Putamen (tissue), 1 donor: ENCODE measurements at regions not wholly inside any gene's neighbourhood (a gene's known extent, or its start where the extent isn't known, plus 50 kb on each side); places are given as distances from the start of the nearest gene placed in this dataset.
"Not testable (repeated sequence)": the region's sequence is repeated elsewhere in the genome, so short reads cannot be mapped to it uniquely, and the experiment has no call there.

ENCODE experiments used
- DNase-seq: peaks from one replicate; pipeline ENCODE4 v3.0.0-alpha.2; 2016; ENCODE audit warnings: low spot score

- not testable (repeated sequence) for DNase-seq
Measured at GRCh38 chr16:29310243-29310642, 96.3 kb downstream of the NPIPB11 start.

DNA sequence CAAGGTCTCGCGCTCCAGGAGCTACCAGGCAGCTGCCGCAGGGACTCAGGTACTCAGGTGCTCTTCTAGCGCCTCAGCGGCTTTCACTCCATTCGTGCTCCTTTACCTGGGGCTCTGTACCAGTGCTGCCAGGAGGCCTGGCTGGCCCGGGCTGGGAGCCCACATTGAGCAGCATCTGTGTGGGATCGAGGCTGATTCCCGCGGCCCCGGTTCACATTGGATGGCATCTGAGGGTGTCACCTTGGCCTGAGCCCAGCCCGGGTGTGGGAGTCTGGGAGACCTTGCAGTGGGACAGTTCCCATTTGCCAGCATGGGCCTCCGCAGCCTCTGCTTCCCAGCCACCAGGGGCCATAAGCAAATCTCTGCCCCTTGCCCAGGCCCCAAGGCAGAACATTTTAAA lies 96.9 kb downstream of the NPIPB11 start:
- DNase-seq: not testable (repeated sequence)

GRCh38 chr16:29308644-29309546 lies 97.6 kb downstream of the NPIPB11 start:
- DNase-seq: no peak

GRCh38 chr16:29307598-29308507 lies 98.7 kb downstream of the NPIPB11 start:
- DNase-seq: no peak

- DNase-seq: no peak
Measured at GRCh38 chr16:29306943-29307597, 99.4 kb downstream of the NPIPB11 start.

- DNase-seq: no peak
Measured at GRCh38 chr16:29306201-29306600, 100.3 kb downstream of the NPIPB11 start.

- DNase-seq: not testable (repeated sequence)
Measured at GRCh38 chr16:29305018-29305417, 101.5 kb downstream of the NPIPB11 start.

GRCh38 chr16:29304251-29304650 lies 102.3 kb downstream of the NPIPB11 start:
- DNase-seq: no peak

DNA sequence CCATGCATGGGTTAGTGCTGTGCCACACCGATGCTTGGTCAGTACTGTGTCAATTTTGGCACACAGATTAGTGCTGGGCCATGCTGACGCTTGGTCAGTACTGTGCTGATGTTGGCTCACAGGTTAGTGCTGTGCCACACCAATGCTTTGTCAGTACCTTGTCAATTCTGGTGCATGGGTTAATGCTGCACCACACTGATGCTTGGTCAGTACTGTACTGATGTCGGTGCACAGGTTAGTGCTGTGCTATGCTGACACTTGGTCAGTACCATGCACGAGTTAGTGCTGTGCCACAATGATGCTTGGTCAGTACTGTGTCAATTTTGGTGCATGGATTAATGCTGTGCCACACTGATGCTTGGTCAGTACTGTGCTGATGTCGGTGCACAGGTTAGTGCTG lies 103.0 kb downstream of the NPIPB11 start:
- DNase-seq: no peak

GRCh38 chr16:29302976-29303375 lies 103.5 kb downstream of the NPIPB11 start:
- DNase-seq: no peak

DNA sequence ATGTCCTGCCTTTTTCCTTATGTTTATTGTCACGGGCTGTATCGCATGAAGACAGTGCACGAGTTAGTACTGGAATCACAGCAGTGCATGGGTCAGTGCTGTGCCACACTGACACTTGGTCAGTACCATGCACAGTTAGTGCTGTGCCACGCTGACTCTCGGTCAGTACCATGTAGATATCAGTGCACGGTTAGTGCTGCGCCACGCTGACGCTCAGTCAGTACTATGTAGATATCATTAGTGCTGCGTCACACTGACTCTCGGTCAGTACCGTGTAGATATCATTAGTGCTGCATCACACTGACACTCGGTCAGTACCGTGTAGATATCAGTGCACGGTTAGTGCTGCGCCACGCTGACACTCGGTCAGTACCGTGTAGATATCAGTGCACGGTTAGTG lies 104.1 kb downstream of the NPIPB11 start:
- not testable (repeated sequence) for DNase-seq

DNA sequence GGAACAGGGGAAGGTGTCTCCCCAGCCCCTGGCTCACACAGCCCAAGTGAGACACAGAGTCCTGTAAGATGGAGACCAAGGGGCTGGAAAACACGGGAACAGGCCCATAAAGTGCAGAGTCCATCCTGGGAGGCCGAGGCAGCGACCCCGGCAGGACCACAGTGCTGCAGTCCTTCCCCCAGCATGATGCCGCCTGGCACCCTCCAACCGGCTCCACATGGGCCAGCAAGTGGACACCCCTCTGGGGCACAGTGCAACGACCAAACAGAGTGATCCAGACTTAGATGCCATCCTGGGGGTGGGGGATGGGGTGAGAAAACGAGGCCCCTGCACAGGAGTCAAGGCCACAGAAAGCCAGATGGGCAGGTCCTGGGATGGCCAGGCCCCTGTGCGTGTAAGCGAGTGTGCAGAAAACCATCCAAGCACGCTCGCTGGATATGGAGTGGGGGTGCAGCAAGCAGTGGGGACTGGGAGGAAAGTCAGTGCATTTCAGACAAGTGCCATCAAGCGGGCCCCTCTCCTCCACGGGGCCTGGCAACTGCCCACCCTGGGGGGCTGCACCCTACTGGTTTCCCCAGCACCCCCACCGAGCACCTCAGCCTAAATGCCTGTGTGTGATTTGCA lies 104.7 kb downstream of the NPIPB11 start:
- not testable (repeated sequence) for DNase-seq

DNA sequence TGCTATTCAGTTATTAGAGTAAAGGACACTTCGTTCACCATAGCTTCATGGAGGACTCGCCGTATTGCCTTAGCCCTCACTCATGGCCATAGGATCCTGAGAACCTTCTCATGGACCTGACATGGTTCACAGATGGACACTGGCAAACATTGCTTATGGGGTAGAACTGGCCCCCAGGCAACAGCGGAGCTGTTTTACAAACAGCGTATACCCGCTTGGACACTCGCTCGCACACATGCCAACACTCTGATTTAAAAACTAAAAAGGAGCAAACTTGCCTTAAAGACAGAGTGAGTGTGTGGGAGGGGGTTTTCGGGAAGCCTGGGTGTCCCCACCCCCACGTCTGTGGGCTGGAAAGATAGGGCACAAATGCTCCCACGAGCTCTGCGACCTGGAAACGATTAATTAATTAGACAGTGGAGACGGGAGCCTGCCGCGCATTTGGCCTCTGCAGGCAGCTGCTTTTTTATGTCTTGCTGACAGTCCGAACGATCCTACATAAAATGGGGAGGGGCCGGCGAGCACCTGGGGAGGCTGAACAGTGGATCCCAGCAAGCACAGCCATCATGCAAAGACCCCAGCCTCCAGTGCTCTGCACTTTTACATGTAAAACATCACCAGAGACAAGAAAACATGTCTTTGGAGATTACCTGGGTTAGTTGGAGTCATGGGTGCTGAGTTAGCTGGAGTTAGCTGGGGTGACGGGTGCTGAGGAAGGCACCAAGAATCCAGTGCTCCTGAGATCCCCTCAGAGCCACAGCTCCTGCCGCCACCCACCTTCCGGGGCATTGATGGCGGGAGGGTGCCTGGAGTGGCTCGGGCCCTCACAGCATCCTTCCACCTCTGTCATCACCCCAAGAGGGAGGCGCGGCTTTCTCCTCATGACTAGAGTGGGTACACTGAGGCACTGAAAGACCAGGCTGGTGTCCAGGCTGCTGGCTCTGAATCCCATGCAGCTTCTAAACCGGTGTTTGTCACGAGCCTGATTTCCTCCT lies 105.7 kb downstream of the NPIPB11 start:
- not testable (repeated sequence) for DNase-seq

GRCh38 chr16:29300030-29300491 lies 106.5 kb downstream of the NPIPB11 start:
- DNase-seq: not testable (repeated sequence)

DNA sequence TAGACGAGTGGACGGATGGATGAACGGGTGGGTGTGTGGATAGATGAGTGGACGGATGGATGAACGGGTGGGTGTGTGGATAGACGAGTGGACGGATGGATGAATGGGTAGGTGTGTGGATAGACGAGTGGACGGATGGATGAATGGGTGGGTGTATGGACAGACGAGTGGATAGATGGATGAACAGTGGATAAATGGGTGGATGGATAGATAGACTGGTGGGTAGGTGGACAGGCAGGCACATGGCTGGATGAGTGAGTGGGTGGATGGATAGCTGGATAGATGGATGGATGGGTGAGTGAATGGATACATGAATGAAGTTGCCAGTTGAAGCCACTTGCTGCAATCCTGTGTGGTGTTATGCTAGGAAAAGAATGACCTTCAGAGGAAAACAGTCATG lies 107.5 kb downstream of the NPIPB11 start:
- not testable (repeated sequence) for DNase-seq

GRCh38 chr16:29298307-29298706 lies 108.2 kb downstream of the NPIPB11 start:
- DNase-seq: not testable (repeated sequence)

DNA sequence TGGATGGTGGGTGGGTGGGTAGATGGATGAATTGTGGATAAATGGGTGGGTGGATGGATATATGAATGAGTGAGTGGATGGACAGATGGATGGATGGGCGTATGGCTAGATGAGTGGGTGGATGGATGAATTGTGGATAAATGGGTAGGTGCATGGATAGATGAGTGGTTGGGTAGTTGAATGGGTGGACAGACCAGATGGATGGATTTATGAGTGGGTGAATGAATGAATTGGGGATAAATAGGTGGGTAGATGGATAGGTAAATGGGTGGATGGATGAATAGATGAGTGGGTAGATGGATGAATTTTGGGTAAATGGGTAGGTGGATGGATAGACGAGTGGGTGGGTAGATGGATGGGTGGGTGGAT lies 108.7 kb downstream of the NPIPB11 start:
- DNase-seq: not testable (repeated sequence)

DNA sequence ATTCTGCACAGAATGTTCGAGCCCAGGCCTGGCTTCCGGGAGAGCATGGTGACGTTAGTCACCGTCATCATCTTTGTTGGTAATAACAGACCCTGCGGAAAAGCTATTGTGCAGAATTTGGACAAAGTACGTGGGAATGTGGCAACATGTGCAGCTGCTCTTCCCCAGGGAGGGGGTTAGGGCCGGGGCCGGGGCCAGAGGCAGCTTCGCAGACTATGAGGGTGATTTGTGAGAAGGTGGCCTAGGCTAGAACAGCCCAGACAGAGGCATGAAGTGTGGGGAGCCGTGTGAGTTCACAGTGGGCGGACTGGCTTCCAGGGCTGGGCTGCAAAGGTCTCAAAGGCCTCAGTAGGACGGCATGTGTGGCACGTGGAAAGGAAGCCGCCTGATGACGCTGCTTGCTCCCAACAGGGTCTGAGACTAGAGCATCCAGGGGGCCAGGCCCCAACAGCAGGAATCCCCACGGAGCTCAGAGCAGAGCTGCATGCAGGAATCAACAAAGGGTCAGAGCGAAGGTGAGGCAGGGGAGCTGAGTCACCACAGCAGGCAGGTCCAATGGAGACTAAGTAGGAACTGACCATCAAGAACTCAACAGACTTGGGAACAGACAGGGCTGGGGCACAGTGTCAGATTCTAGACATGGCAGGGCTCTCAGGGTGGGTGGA lies 109.2 kb downstream of the NPIPB11 start:
- not testable (repeated sequence) for DNase-seq

DNA sequence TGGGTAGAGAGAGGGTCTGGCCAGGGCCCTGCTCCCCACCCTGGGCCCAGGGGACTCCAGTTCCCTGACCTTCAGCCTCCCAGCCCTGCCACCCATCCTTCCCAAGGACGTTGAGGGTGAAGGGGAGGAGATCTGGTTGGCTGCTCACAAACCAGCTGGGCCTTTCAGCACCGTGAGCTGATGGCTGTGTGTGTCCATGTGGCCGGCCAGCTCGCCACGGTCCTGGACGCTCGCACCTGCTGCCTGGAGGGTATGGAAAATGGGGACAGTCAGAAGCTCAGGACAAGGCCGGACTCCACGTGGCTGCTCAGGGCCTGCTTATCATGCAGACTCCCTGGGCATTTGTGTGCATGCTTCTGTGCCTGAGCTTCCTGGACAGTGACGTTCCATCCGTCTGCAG lies 110.3 kb downstream of the NPIPB11 start:
- not testable (repeated sequence) for DNase-seq
